WTC11 (cell line): ENCODE measurements at regions not wholly inside any gene's neighbourhood (a gene's known extent, or its start where the extent isn't known, plus 50 kb on each side); places are given as distances from the start of the nearest gene placed in this dataset.

Source experiments
- ATAC-seq: fragments of 200-7000 bp; cut with Tn5 transposase; 2 replicates; pipeline ENCODE4 v1.10.0; 2021; ENCODE audit warnings: mild to moderate bottlenecking, moderate library complexity
- CTCF ChIA-PET: fragments of 300-600 bp; sonication (Branson Sonifier 250); formaldehyde crosslinking; loops from one replicate; lab custom pipeline; 2021; ENCODE audit warnings: antibody characterized with exemption; lab: Charles Lee
- POLR2A ChIA-PET: fragments of 350-600 bp; sonication (Branson Sonifier 250); formaldehyde crosslinking; loops from one replicate; lab custom pipeline; 2021; ENCODE audit warnings: antibody characterized with exemption; lab: Charles Lee
- DNase-seq: peaks from one replicate; pipeline ENCODE4 v3.0.0; 2021; ENCODE audit warnings: low spot score
- H3K27ac Mint-ChIP-seq: 2 replicates; pipeline ENCODE4 v1.8.0; 2021; ENCODE audit warnings: mixed read lengths
- H3K27me3 Mint-ChIP-seq: 2 replicates; pipeline ENCODE4 v1.8.0; 2021; ENCODE audit warnings: low read depth, mild to moderate bottlenecking, moderate library complexity, mixed read lengths
- H3K36me3 Mint-ChIP-seq: 2 replicates; pipeline ENCODE4 v1.8.0; 2021; ENCODE audit warnings: mixed read lengths
- H3K4me1 Mint-ChIP-seq: 2 replicates; pipeline ENCODE4 v1.8.0; 2022; ENCODE audit warnings: mixed read lengths
- H3K4me3 Mint-ChIP-seq: 2 replicates; pipeline ENCODE4 v1.8.0; 2021; ENCODE audit warnings: mild to moderate bottlenecking, moderate library complexity, mixed read lengths
- H3K9me3 Mint-ChIP-seq: 2 replicates; pipeline ENCODE4 v1.8.0; 2021; ENCODE audit warnings: mixed read lengths
- CBFB ChIP-seq: sonication (generic); formaldehyde crosslinking; IDR thresholded peaks from 2 replicates; pipeline ENCODE4 v1.8.1; 2022; ENCODE audit warnings: mild to moderate bottlenecking, low read depth, missing genetic modification reagents
- ESRRA ChIP-seq: sonication (generic); formaldehyde crosslinking; IDR thresholded peaks from 2 replicates; pipeline ENCODE4 v1.8.1; 2022; ENCODE audit warnings: mild to moderate bottlenecking, missing genetic modification reagents, borderline replicate concordance
- GTF2I ChIP-seq: fragments of 250-450 bp; sonication (Bioruptor Pico); conservative IDR thresholded peaks from 2 replicates; pipeline ENCODE4 v1.4.0; 2021; ENCODE audit warnings: mild to moderate bottlenecking
- NR1H2 ChIP-seq: sonication (generic); formaldehyde crosslinking; IDR thresholded peaks from 2 replicates; pipeline ENCODE4 v1.9.0; 2021; ENCODE audit warnings: mild to moderate bottlenecking, moderate library complexity, missing genetic modification reagents
- NR3C1 ChIP-seq: sonication (generic); formaldehyde crosslinking; conservative IDR thresholded peaks from 2 replicates; pipeline ENCODE4 v1.8.1; 2023; ENCODE audit warnings: low read depth, mild to moderate bottlenecking, missing genetic modification reagents
- OVOL2 ChIP-seq: fragments of 250-450 bp; sonication (Bioruptor Pico); IDR thresholded peaks from 2 replicates; pipeline ENCODE4 v1.9.0; 2021; ENCODE audit warnings: mild to moderate bottlenecking, borderline replicate concordance
- TP53 ChIP-seq: sonication (generic); formaldehyde crosslinking; IDR thresholded peaks from 2 replicates; pipeline ENCODE4 v1.8.1; 2023; ENCODE audit warnings: mild to moderate bottlenecking, missing genetic modification reagents
- ZBTB21 ChIP-seq: sonication (generic); formaldehyde crosslinking; IDR thresholded peaks from 2 replicates; pipeline ENCODE4 v1.8.1; 2023; ENCODE audit warnings: mild to moderate bottlenecking, missing genetic modification reagents, borderline replicate concordance
- TF ChIP-seq, protein P1 (sequence below): sonication (generic); formaldehyde crosslinking; IDR thresholded peaks from 2 replicates; pipeline ENCODE4 v1.8.0; 2022; ENCODE audit warnings: mild to moderate bottlenecking, missing genetic modification reagents
- TF ChIP-seq, protein P2 (sequence below): sonication (generic); formaldehyde crosslinking; IDR thresholded peaks from 2 replicates; pipeline ENCODE4 v1.8.1; 2022; ENCODE audit warnings: mild to moderate bottlenecking, missing genetic modification reagents, moderate library complexity, borderline replicate concordance
- TF ChIP-seq, protein P3 (sequence below): sonication (generic); formaldehyde crosslinking; IDR thresholded peaks from 2 replicates; pipeline ENCODE4 v1.8.1; 2023; ENCODE audit warnings: mild to moderate bottlenecking, moderate library complexity, missing genetic modification reagents
- TF ChIP-seq, protein P4 (sequence below): sonication (generic); formaldehyde crosslinking; IDR thresholded peaks from 2 replicates; pipeline ENCODE4 v1.8.1; 2023; ENCODE audit warnings: mild to moderate bottlenecking, missing genetic modification reagents, moderate library complexity
- TF ChIP-seq, protein P5 (sequence below): sonication (generic); formaldehyde crosslinking; IDR thresholded peaks from 2 replicates; pipeline ENCODE4 v1.8.1; 2023; ENCODE audit warnings: mild to moderate bottlenecking, missing genetic modification reagents
- TF ChIP-seq, protein P6 (sequence below): fragments of 250-450 bp; sonication (Bioruptor Pico); IDR thresholded peaks from 2 replicates; pipeline ENCODE4 v2.1.2; 2022; ENCODE audit warnings: mild to moderate bottlenecking, moderate library complexity
- TF ChIP-seq, protein P7 (sequence below): sonication (generic); formaldehyde crosslinking; IDR thresholded peaks from 2 replicates; pipeline ENCODE4 v1.8.0; 2022; ENCODE audit warnings: mild to moderate bottlenecking, missing genetic modification reagents
- TF ChIP-seq, protein P8 (sequence below): sonication (generic); formaldehyde crosslinking; IDR thresholded peaks from 2 replicates; pipeline ENCODE4 v1.8.0; 2022; ENCODE audit warnings: mild to moderate bottlenecking, missing genetic modification reagents

DNA sequence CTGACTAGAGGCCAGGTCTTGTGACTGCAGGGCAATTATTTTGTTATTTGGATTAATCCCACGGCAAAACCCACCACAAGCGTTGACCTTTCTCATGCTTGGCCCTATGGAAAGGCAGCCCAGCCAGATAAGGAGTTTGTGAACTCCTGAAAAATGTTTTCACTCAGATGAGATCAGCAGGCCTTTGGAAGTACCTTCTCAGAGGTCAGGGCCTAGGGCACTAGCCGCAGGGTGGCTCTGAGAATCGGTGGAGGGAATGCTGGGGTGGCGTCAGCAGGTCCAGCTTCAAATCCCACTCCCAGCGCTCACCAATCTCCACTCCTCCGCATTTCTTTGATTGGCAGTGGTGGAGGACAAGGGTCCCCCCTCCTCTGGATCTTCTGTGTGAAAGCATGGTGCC is 194.4 kb downstream of the GADD45G start:
- ChIA-PET CTCF (no interaction called here), POLR2A (no interaction called here)
- H3K27me3 Mint-ChIP-seq: peaks cover 2% of the 10 kb centered on the region; the same call in 1 of the 2 replicates
- H3K4me1 Mint-ChIP-seq: peaks cover 8% of the 10 kb centered on the region
- H3K27ac Mint-ChIP-seq: no peak overlapping the region
- no peak for ATAC-seq
- no peaks in the 10 kb centered on the region for H3K36me3 Mint-ChIP-seq
- H3K9me3 Mint-ChIP-seq: no peaks in the 10 kb centered on the region
- H3K4me3 Mint-ChIP-seq: no peak overlapping the region
- TF ChIP-seq, protein P1, sequence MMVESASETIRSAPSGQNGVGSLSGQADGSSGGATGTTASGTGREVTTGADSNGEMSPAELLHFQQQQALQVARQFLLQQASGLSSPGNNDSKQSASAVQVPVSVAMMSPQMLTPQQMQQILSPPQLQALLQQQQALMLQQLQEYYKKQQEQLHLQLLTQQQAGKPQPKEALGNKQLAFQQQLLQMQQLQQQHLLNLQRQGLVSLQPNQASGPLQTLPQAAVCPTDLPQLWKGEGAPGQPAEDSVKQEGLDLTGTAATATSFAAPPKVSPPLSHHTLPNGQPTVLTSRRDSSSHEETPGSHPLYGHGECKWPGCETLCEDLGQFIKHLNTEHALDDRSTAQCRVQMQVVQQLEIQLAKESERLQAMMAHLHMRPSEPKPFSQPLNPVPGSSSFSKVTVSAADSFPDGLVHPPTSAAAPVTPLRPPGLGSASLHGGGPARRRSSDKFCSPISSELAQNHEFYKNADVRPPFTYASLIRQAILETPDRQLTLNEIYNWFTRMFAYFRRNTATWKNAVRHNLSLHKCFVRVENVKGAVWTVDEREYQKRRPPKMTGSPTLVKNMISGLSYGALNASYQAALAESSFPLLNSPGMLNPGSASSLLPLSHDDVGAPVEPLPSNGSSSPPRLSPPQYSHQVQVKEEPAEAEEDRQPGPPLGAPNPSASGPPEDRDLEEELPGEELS (CRISPR knock-in tag): no peak
- no peak for TF ChIP-seq CBFB (CRISPR knock-in tag)
- TF ChIP-seq ESRRA: no peak
- TF ChIP-seq NR1H2 (CRISPR knock-in tag): no peak
- TF ChIP-seq, protein P2, sequence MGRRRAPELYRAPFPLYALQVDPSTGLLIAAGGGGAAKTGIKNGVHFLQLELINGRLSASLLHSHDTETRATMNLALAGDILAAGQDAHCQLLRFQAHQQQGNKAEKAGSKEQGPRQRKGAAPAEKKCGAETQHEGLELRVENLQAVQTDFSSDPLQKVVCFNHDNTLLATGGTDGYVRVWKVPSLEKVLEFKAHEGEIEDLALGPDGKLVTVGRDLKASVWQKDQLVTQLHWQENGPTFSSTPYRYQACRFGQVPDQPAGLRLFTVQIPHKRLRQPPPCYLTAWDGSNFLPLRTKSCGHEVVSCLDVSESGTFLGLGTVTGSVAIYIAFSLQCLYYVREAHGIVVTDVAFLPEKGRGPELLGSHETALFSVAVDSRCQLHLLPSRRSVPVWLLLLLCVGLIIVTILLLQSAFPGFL (CRISPR knock-in tag): no peak
- TF ChIP-seq NR3C1: no peak
- no peak for TF ChIP-seq OVOL2 (CRISPR knock-in tag)
- TF ChIP-seq, protein P3, sequence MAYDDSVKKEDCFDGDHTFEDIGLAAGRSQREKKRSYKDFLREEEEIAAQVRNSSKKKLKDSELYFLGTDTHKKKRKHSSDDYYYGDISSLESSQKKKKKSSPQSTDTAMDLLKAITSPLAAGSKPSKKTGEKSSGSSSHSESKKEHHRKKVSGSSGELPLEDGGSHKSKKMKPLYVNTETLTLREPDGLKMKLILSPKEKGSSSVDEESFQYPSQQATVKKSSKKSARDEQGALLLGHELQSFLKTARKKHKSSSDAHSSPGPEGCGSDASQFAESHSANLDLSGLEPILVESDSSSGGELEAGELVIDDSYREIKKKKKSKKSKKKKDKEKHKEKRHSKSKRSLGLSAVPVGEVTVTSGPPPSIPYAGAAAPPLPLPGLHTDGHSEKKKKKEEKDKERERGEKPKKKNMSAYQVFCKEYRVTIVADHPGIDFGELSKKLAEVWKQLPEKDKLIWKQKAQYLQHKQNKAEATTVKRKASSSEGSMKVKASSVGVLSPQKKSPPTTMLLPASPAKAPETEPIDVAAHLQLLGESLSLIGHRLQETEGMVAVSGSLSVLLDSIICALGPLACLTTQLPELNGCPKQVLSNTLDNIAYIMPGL: no peak
- no peak for TF ChIP-seq GTF2I (CRISPR knock-in tag)
- TF ChIP-seq, protein P4, sequence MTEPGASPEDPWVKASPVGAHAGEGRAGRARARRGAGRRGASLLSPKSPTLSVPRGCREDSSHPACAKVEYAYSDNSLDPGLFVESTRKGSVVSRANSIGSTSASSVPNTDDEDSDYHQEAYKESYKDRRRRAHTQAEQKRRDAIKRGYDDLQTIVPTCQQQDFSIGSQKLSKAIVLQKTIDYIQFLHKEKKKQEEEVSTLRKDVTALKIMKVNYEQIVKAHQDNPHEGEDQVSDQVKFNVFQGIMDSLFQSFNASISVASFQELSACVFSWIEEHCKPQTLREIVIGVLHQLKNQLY (CRISPR knock-in tag): no peak
- TF ChIP-seq, protein P5, sequence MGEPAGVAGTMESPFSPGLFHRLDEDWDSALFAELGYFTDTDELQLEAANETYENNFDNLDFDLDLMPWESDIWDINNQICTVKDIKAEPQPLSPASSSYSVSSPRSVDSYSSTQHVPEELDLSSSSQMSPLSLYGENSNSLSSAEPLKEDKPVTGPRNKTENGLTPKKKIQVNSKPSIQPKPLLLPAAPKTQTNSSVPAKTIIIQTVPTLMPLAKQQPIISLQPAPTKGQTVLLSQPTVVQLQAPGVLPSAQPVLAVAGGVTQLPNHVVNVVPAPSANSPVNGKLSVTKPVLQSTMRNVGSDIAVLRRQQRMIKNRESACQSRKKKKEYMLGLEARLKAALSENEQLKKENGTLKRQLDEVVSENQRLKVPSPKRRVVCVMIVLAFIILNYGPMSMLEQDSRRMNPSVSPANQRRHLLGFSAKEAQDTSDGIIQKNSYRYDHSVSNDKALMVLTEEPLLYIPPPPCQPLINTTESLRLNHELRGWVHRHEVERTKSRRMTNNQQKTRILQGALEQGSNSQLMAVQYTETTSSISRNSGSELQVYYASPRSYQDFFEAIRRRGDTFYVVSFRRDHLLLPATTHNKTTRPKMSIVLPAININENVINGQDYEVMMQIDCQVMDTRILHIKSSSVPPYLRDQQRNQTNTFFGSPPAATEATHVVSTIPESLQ (CRISPR knock-in tag): no peak
- TF ChIP-seq, protein P6, sequence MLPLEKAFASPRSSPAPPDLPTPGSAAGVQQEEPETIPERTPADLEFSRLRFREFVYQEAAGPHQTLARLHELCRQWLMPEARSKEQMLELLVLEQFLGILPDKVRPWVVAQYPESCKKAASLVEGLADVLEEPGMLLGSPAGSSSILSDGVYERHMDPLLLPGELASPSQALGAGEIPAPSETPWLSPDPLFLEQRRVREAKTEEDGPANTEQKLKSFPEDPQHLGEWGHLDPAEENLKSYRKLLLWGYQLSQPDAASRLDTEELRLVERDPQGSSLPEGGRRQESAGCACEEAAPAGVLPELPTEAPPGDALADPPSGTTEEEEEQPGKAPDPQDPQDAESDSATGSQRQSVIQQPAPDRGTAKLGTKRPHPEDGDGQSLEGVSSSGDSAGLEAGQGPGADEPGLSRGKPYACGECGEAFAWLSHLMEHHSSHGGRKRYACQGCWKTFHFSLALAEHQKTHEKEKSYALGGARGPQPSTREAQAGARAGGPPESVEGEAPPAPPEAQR: no peak
- no peak for TF ChIP-seq ZBTB21 (CRISPR knock-in tag)
- TF ChIP-seq, all 79 proteins: peak for 0
- DNase-seq: no peak

DNA sequence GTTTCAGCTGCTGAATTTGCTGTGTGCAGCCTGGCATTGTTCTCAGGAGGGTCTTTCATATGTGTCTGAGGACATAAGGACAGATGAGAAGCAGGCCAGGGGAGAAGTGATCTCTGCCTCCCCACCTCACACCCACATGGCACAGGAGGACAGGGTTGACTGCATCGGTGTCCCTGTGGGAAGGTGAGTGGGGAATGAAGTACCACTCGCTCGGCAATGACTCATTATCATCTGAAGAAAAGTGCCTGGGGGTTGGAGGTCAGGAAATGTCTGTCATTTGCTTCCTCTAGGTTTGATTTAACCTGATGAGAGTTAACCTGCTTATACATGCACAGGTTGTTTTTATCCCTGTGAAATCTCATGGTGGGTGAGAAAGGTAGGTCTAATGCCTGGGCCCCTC is 195.0 kb downstream of the GADD45G start:
- peaks cover 2% of the 10 kb centered on the region; the same call in 1 of the 2 replicates for H3K27me3 Mint-ChIP-seq
- CTCF ChIA-PET: no interaction called here
- ATAC-seq: no peak
- no peak for TF ChIP-seq NR3C1
- TF ChIP-seq, protein P7, sequence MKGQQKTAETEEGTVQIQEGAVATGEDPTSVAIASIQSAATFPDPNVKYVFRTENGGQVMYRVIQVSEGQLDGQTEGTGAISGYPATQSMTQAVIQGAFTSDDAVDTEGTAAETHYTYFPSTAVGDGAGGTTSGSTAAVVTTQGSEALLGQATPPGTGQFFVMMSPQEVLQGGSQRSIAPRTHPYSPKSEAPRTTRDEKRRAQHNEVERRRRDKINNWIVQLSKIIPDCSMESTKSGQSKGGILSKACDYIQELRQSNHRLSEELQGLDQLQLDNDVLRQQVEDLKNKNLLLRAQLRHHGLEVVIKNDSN (CRISPR knock-in tag): no peak
- TF ChIP-seq, protein P8, sequence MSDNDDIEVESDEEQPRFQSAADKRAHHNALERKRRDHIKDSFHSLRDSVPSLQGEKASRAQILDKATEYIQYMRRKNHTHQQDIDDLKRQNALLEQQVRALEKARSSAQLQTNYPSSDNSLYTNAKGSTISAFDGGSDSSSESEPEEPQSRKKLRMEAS: no peak
- TF ChIP-seq TP53 (CRISPR knock-in tag): no peak
- TF ChIP-seq, all 79 proteins: peak for 0
- Mint-ChIP-seq H3K9me3 (no peaks in the 10 kb centered on the region), H3K36me3 (no peaks in the 10 kb centered on the region), H3K4me1 (peaks cover 14% of the 10 kb centered on the region), H3K27ac (no peak overlapping the region), H3K4me3 (no peak overlapping the region)
- POLR2A ChIA-PET: no interaction called here
- no peak for DNase-seq
